ENCODE measurements at regions not wholly inside any gene's neighbourhood (a gene's known extent, or its start where the extent isn't known, plus 50 kb on each side); places are given as distances from the start of the nearest gene placed in this dataset.

DNA sequence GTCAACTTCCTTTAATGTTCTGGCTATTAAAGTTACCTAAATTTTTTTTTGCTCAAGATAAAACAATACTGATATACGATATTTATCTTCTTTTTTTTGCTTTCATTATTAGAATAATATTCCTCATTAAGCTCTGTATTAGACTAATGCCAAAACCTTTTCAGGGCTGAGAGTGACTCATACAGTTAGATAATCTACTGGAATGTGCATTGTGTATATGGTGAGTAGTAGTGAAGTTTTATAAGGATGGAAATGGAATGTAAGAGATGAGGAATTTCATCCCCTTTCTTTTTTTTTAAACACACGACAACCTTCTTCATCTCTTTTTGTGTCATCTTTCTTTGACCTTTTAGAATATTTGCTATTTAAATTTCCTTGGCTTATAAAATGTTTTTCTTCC is 268.6 kb downstream of the ISL1 start:
- Histone ChIP-seq H3K9me3 (ENCODE audit: low read depth) (no peaks in the 10 kb centered on the region), H3K27me3 (no peaks in the 10 kb centered on the region), H3K4me3 (no peak overlapping the region), H3K27ac (no peak overlapping the region), H3K4me1 (ENCODE audit: low read depth) (peaks cover 8% of the 10 kb centered on the region), H3K36me3 (no peaks in the 10 kb centered on the region)
- TF ChIP-seq CTCF (IDR thresholded peaks at IDR 0.05; ENCODE audit: low read depth, low read length) = no peak
- peak in 1 of 2 donors; percentile 2 for DNase-seq (ENCODE audit: low read depth in 1 of 2, low spot score in 1 of 2)

- no peak for DNase-seq (ENCODE audit: low read depth in 1 of 2, low spot score in 1 of 2)
- TF ChIP-seq CTCF (IDR thresholded peaks at IDR 0.05; ENCODE audit: low read depth, low read length) = no peak
- Histone ChIP-seq H3K4me3 (no peak overlapping the region), H3K36me3 (no peaks in the 10 kb centered on the region), H3K27me3 (no peaks in the 10 kb centered on the region), H3K9me3 (ENCODE audit: low read depth) (no peaks in the 10 kb centered on the region), H3K27ac (no peak overlapping the region), H3K4me1 (ENCODE audit: low read depth) (peaks cover 8% of the 10 kb centered on the region)
Measured at GRCh38 chr5:51652980-51653379, 269.7 kb downstream of the ISL1 start.

DNA sequence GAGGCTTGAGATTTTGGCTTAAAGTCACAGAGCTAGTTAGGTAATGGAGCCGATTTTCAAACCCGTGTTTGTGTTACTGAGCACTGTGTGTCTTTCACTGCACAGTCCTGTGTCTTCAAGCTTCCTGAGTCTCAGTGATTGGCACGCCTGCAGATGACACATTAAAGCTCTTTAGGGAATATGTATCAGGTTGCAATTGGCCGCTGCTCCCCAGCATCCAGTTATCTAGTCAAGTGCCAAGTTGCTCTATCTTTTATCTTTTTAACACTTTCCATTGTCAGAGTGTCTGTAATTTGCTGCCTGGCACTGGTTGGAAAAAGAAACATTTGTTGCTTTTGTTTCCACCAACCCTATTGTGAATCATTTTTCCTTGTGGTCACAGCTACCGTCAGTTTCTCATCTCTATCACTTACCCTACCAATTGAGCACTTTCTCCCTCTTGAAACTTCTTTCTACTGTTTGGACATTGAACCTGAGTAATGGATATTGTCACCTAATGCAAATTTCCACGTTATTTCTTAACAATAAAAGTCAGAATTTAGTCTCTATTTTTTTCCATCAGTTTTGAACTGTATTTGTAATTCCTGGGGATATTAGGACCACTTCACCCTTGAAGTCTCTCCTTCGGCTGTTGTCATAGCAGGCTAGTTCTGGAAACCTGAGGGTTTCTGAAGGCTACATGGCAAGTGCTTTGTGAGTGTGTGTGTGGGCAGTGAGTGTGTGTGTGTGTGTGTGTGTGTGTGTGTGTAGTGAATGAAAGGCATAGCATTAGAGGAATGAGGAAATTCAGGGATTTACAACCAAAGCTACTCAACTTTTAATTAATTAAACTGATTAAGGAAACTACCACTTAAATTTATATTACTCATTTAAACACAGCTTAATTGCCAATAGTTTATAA is 274.3 kb downstream of the ISL1 start:
- H3K4me3 ChIP-seq = no peak overlapping the region
- no peak for DNase-seq (ENCODE audit: low read depth in 1 of 2, low spot score in 1 of 2)
- no peaks in the 10 kb centered on the region for H3K36me3 ChIP-seq
- TF ChIP-seq CTCF (IDR thresholded peaks at IDR 0.05; ENCODE audit: low read depth, low read length) = no peak
- no peak overlapping the region for H3K27ac ChIP-seq
- H3K9me3 ChIP-seq (ENCODE audit: low read depth) = no peaks in the 10 kb centered on the region
- H3K4me1 ChIP-seq (ENCODE audit: low read depth) = peaks cover 3% of the 10 kb centered on the region
- H3K27me3 ChIP-seq = no peaks in the 10 kb centered on the region

DNA sequence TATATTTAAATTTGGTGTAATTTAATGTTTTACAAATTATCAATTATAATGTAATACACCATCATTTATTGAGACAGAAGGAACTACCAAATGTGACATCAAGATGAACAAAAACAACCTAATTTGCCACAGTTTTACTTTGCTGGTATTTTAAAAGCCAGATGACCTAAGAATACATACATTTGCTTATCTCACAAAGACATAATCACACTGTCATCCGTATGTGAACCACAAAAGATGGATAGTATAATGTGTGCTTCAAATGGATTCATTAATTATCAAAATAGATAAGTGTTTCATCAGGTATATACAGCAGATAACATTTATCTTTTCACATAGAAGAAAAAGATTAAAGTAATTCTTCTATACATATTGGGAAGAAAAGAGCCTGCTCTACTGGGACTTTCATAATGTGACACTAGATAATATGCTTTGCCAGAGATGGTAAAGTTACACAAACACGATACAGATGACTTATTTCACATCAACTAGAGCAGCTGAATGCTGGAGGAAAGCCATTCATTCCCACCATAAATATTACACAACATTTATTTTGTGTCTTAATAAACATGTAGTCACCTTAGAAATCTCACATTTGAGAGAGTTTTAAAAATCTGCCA is 278.5 kb downstream of the ISL1 start:
- DNase-seq (ENCODE audit: low read depth in 1 of 2, low spot score in 1 of 2) = no peak
- H3K27ac ChIP-seq = no peak overlapping the region
- TF ChIP-seq CTCF (IDR thresholded peaks at IDR 0.05; ENCODE audit: low read depth, low read length) = no peak
- H3K27me3 ChIP-seq = no peaks in the 10 kb centered on the region
- H3K4me1 ChIP-seq (ENCODE audit: low read depth) = peaks cover 4% of the 10 kb centered on the region
- no peaks in the 10 kb centered on the region for H3K36me3 ChIP-seq
- no peaks in the 10 kb centered on the region for H3K9me3 ChIP-seq (ENCODE audit: low read depth)
- H3K4me3 ChIP-seq = no peak overlapping the region

- no peak for DNase-seq (ENCODE audit: low read depth in 1 of 2, low spot score in 1 of 2)
- Histone ChIP-seq H3K36me3 (no peaks in the 10 kb centered on the region), H3K27ac (no peak overlapping the region), H3K4me3 (no peak overlapping the region), H3K27me3 (no peaks in the 10 kb centered on the region), H3K4me1 (ENCODE audit: low read depth) (peaks cover 4% of the 10 kb centered on the region), H3K9me3 (ENCODE audit: low read depth) (no peaks in the 10 kb centered on the region)
- TF ChIP-seq CTCF (IDR thresholded peaks at IDR 0.05; ENCODE audit: low read depth, low read length) = no peak
Measured at GRCh38 chr5:51664491-51665250, 281.4 kb downstream of the ISL1 start.

All from cardiac muscle cell (in vitro differentiated cells and primary cell).